GM23248 (cell line): ENCODE measurements at regions not wholly inside any gene's neighbourhood (a gene's known extent, or its start where the extent isn't known, plus 50 kb on each side); places are given as distances from the start of the nearest gene placed in this dataset.

Source experiments
- DNase-seq: peaks from one replicate; pipeline ENCODE4 v3.0.0-alpha.2; 2015
- H2AFZ ChIP-seq: fragments of 200-600 bp; sonication (generic); 2 replicates; pipeline ENCODE4 v1.6.1; 2016; ENCODE audit warnings: antibody characterized with exemption
- H3F3A ChIP-seq: fragments of 200-600 bp; sonication (generic); 2 replicates; pipeline ENCODE4 v1.6.1; 2016; ENCODE audit warnings: mild to moderate bottlenecking, antibody characterized with exemption, mixed run types; ENCODE audit not compliant: insufficient read depth
- H3K27ac ChIP-seq: fragments of 200-600 bp; sonication (generic); 2 replicates; pipeline ENCODE4 v1.5.1; 2016; ENCODE audit warnings: mild to moderate bottlenecking
- H3K27me3 ChIP-seq: fragments of 200-600 bp; sonication (generic); replicated peaks from 2 replicates; pipeline ENCODE4 v1.6.1; 2016; ENCODE audit warnings: mild to moderate bottlenecking; ENCODE audit not compliant: insufficient read depth
- H3K36me3 ChIP-seq: fragments of 200-600 bp; sonication (generic); 2 replicates; pipeline ENCODE4 v1.6.1; 2016; ENCODE audit warnings: low read depth, mild to moderate bottlenecking
- H3K4me1 ChIP-seq: fragments of 200-600 bp; sonication (generic); 2 replicates; pipeline ENCODE4 v1.6.1; 2016; ENCODE audit warnings: mild to moderate bottlenecking; ENCODE audit not compliant: insufficient read depth
- H3K4me2 ChIP-seq: fragments of 200-600 bp; sonication (generic); one replicate; pipeline ENCODE4 v1.6.1; 2016; ENCODE audit warnings: mild to moderate bottlenecking; ENCODE audit not compliant: unreplicated experiment
- H3K4me3 ChIP-seq: fragments of 200-600 bp; sonication (generic); 2 replicates; pipeline ENCODE4 v1.5.1; 2016; ENCODE audit warnings: mild to moderate bottlenecking
- H3K79me2 ChIP-seq: fragments of 200-600 bp; sonication (generic); 2 replicates; pipeline ENCODE4 v1.6.1; 2016; ENCODE audit warnings: mild to moderate bottlenecking; ENCODE audit not compliant: insufficient read depth
- H3K9ac ChIP-seq: fragments of 200-600 bp; sonication (generic); 2 replicates; pipeline ENCODE4 v1.6.1; 2016; ENCODE audit warnings: mild to moderate bottlenecking
- H3K9me2 ChIP-seq: fragments of 200-600 bp; sonication (generic); 2 replicates; pipeline ENCODE4 v1.6.1; 2016; ENCODE audit warnings: mixed run types, mild to moderate bottlenecking, moderate library complexity; ENCODE audit not compliant: insufficient read depth
- H3K9me3 ChIP-seq: fragments of 200-600 bp; sonication (generic); one replicate; pipeline ENCODE4 v1.6.1; 2017; ENCODE audit warnings: low read depth
- H4K20me1 ChIP-seq: fragments of 200-600 bp; sonication (generic); 2 replicates; pipeline ENCODE4 v1.6.0; 2016; ENCODE audit not compliant: insufficient read depth
- EZH2 ChIP-seq: fragments of 200-600 bp; sonication (generic); IDR thresholded peaks from 2 replicates; pipeline ENCODE4 v1.6.1; 2018; ENCODE audit warnings: antibody characterized with exemption, mild to moderate bottlenecking; ENCODE audit not compliant: insufficient read depth, poor library complexity, severe bottlenecking
- EZH2phosphoT487 ChIP-seq: fragments of 200-600 bp; sonication (generic); IDR thresholded peaks from 2 replicates; pipeline ENCODE4 v1.6.1; 2018; ENCODE audit warnings: antibody characterized with exemption, moderate library complexity, mild to moderate bottlenecking, low read depth; ENCODE audit not compliant: insufficient read depth
- WGBS, 2 experiments: methylation state at CpG; one replicate each; pipeline ENCODE4 v1.1.6; 2015 to 2017; ENCODE audit warnings: low lambda C conversion rate in 2 of 2, low coverage in 1 of 2; ENCODE audit errors: missing lambda C conversion rate in 2 of 2; 5-methylcytosine and 5-hydroxymethylcytosine counted together
- in situ Hi-C: fragments of 300-500 bp; cut with MboI; formaldehyde crosslinking; loops from 2 replicates; pipeline ENCODE4 v1.15.0; 2020

DNA sequence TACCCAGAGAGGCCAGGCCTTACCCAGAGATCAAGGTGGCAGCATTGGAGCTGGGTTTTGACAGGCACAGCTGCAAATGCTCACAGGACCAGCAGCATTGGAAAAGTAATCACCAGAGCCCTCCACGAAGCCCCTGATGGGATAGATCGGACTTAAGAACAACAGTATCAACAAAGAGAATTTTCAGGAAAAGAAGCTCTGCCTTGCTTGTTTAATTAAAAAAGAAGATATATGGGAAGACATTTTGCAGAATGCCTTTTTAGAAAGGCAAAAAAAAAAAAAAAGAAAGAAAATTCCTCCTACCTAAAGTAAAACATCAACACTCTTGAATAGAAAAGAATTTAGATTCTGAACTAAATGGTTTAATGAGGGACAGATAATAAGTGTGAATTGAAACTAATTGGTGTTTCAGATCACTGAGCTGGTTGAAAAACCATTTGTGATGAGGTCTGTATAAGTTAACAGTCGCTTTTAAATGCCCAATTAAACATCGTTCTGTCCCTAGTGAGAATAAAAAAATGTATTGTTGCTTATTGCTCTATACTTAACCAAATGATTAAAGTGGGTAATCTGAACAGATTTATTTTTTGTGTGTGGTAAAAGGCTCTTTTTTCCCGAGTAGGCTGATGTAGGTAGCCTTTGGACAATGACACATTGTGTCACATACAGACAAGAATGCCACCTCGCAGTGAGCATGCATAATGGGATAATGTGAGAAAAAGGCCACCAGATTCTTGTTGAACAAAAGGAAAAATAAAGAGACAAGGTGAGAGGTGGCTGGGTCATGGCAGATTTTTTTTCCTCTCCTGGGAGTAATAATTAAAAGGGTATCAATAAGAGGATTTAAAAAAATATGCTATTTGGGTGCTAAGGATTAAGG, 93.0 kb upstream of the ARGLU1 start:
- no peak overlapping the region for H2AFZ ChIP-seq
- in situ Hi-C loops = no loop called here
- no peaks in the 10 kb centered on the region for H3K27me3 ChIP-seq
- H4K20me1 ChIP-seq = no peaks in the 10 kb centered on the region
- H3K4me3 ChIP-seq = no peak overlapping the region
- no peaks in the 10 kb centered on the region for H3K9me2 ChIP-seq
- no peaks in the 10 kb centered on the region for H3F3A ChIP-seq
- H3K27ac ChIP-seq = no peak overlapping the region
- no peak for TF ChIP-seq EZH2phosphoT487
- TF ChIP-seq EZH2 = no peak
- 26 to 35% methylated on average over 6 of the region's 6 CpGs for WGBS, 2 experiments
- no peaks in the 10 kb centered on the region for H3K79me2 ChIP-seq
- H3K9ac ChIP-seq = no peak overlapping the region
- DNase-seq = no peak
- no peaks in the 10 kb centered on the region for H3K9me3 ChIP-seq
- no peaks in the 10 kb centered on the region for H3K36me3 ChIP-seq
- no peaks in the 10 kb centered on the region for H3K4me1 ChIP-seq
- no peak overlapping the region for H3K4me2 ChIP-seq

DNA sequence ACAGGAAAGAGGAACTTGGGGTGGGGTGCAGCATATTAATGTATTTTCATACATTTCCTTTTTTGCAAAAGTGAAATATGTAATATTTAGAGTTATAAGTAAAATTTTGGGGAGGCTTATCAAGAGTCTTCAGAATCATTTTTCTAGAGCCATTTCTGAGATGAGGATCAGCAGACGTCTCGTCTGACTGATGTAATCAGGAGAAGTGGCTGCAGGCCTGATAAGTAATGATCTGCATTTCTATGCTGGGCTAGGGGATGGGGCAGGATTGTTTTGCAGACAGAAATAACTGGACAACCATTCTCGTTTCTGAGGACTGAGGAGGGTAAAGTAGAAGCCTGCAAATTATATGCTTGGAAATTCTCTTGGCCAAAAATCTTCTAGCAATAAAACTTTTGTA, 89.2 kb upstream of the ARGLU1 start:
- TF ChIP-seq EZH2phosphoT487 (no peak), EZH2 (no peak)
- no peaks in the 10 kb centered on the region for H4K20me1 ChIP-seq
- in situ Hi-C loops = no loop called here
- no peaks in the 10 kb centered on the region for H3F3A ChIP-seq
- H3K4me1 ChIP-seq = no peaks in the 10 kb centered on the region
- H3K27ac ChIP-seq = no peak overlapping the region
- no peaks in the 10 kb centered on the region for H3K9me3 ChIP-seq
- H3K9ac ChIP-seq = no peak overlapping the region
- no peak overlapping the region for H3K4me2 ChIP-seq
- no peak overlapping the region for H3K4me3 ChIP-seq
- H3K36me3 ChIP-seq = no peaks in the 10 kb centered on the region
- no peaks in the 10 kb centered on the region for H3K79me2 ChIP-seq
- 0% methylated on average over 3 of the region's 3 CpGs for WGBS, 2 experiments
- no peaks in the 10 kb centered on the region for H3K9me2 ChIP-seq
- H3K27me3 ChIP-seq = no peaks in the 10 kb centered on the region
- no peak overlapping the region for H2AFZ ChIP-seq
- DNase-seq = no peak

DNA sequence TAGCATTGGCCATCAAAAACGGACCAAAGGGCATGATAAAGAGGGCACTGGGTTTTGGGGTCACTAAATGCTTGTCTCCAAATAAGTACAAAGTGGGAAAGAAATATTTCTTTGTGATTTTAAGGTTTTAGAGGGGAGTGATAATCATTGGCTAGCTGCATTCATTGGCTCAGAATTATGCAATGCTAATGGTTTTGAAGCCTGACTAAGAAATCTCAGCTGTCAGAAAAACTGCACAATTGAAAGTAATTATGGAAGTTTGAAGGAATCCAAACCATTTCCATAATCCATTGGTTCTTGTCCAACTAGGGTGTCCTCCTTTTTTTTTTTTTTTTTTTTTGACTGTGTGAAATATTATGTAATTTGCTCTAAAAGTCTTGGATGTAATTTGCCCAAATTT, 88.2 kb upstream of the ARGLU1 start:
- Histone ChIP-seq H3K9me3 (no peaks in the 10 kb centered on the region), H3K4me2 (no peak overlapping the region), H3K4me1 (no peaks in the 10 kb centered on the region), H3K9me2 (no peaks in the 10 kb centered on the region), H3K27me3 (no peaks in the 10 kb centered on the region), H3F3A (no peaks in the 10 kb centered on the region), H3K27ac (no peak overlapping the region), H4K20me1 (no peaks in the 10 kb centered on the region), H2AFZ (no peak overlapping the region), H3K79me2 (no peaks in the 10 kb centered on the region), H3K4me3 (no peak overlapping the region), H3K9ac (no peak overlapping the region), H3K36me3 (no peaks in the 10 kb centered on the region)
- WGBS, 2 experiments = 0% methylated on average over 1 of the region's 1 CpG
- no peak for DNase-seq
- no peak for TF ChIP-seq EZH2phosphoT487
- no peak for TF ChIP-seq EZH2
- in situ Hi-C loops = no loop called here

DNA sequence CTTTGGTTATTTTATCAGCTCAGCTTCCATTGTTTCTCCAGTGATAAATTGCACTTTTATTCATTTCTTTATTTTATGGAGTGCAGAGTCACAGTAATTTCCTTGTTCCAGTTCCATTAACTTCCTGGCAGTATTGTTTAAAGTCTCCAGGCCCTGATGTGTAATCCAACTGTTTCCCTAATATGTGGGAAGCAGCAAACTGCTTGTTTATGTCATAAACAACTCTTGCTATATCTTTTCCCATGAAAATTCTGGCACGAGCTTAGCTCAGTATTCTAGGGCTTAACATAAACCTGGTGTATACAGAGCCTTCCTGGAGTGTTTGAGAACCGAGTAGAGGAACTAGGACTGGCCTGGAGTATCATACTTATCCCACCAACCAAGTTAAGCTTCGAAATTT, 83.5 kb upstream of the ARGLU1 start:
- Histone ChIP-seq H3K9ac (no peak overlapping the region), H2AFZ (no peak overlapping the region), H3K9me2 (no peaks in the 10 kb centered on the region), H3K4me2 (no peak overlapping the region), H3K79me2 (no peaks in the 10 kb centered on the region), H3F3A (no peaks in the 10 kb centered on the region), H3K27me3 (no peaks in the 10 kb centered on the region), H3K36me3 (no peaks in the 10 kb centered on the region), H3K4me1 (no peaks in the 10 kb centered on the region), H3K4me3 (no peak overlapping the region), H3K9me3 (no peaks in the 10 kb centered on the region), H3K27ac (no peak overlapping the region), H4K20me1 (no peaks in the 10 kb centered on the region)
- TF ChIP-seq EZH2 (no peak), EZH2phosphoT487 (no peak)
- WGBS, 2 experiments = 1 to 7% methylated on average over 3 of the region's 3 CpGs
- in situ Hi-C loops = no loop called here
- no peak for DNase-seq
